ENCODE measurements at regions not wholly inside any gene's neighbourhood (a gene's known extent, or its start where the extent isn't known, plus 50 kb on each side); places are given as distances from the start of the nearest gene placed in this dataset.

DNA sequence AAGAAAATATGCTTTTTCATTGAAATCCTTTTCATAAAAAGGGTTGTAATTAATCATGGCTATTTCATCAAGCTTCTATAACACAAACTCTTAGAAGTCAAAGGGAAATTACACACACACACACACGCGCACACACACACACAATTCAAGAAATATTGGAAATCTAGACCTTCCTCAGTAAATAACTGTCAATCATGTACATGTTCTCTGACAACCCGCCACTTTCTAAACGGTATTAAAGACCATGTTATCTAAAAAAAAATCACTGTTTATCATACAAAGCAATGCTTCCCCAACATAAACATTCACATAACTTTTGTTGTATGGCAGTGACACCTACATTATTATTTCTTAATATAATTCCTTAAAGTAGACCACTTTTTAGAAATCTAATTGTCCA is 132.2 kb downstream of the EFNB2 start:
- ATAC-seq (no peak), DNase-seq (no peak)
- Mint-ChIP-seq H3K27ac (no peak overlapping the region), H3K9me3 (ENCODE audit: insufficient read depth) (no peaks in the 10 kb centered on the region), H3K4me1 (ENCODE audit: low read depth) (peaks cover 3% of the 10 kb centered on the region), H3K27me3 (ENCODE audit: low read depth) (peaks cover 3% of the 10 kb centered on the region), H3K4me3 (no peak overlapping the region), H3K36me3 (ENCODE audit: low read depth) (no peaks in the 10 kb centered on the region)
- CTCF ChIA-PET = no interaction called here
- POLR2A ChIA-PET = no interaction called here

DNA sequence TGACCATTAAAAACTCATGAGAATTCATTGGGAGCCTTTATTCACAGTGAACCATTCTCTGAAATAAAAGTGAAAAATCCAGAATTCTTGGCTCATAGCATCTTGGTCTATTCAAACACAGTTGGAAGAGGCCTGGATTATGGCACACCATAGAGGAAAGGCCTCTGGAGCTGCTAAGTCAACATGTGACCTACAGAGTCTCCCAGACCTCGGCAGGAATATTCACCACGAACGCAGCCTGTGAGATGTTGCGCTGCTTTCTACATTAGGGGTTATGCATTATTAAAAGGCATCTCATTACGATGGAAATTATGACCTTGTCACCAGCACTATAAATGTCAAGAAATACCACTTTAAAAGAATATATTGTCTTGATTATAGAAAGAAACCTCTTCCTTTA is 132.6 kb downstream of the EFNB2 start:
- Mint-ChIP-seq H3K4me3 (no peak overlapping the region), H3K36me3 (ENCODE audit: low read depth) (no peaks in the 10 kb centered on the region), H3K4me1 (ENCODE audit: low read depth) (peaks cover 3% of the 10 kb centered on the region), H3K27me3 (ENCODE audit: low read depth) (peaks cover 3% of the 10 kb centered on the region), H3K27ac (no peak overlapping the region), H3K9me3 (ENCODE audit: insufficient read depth) (no peaks in the 10 kb centered on the region)
- DNase-seq (no peak), ATAC-seq (no peak)
- CTCF ChIA-PET = no interaction called here
- POLR2A ChIA-PET = no interaction called here

- Mint-ChIP-seq H3K36me3 (ENCODE audit: low read depth) (no peaks in the 10 kb centered on the region), H3K9me3 (ENCODE audit: insufficient read depth) (no peaks in the 10 kb centered on the region), H3K4me1 (ENCODE audit: low read depth) (no peaks in the 10 kb centered on the region), H3K27me3 (ENCODE audit: low read depth) (peaks cover 3% of the 10 kb centered on the region), H3K27ac (no peak overlapping the region), H3K4me3 (no peak overlapping the region)
- no peak for DNase-seq
- no peak for ATAC-seq
- CTCF ChIA-PET = no interaction called here
- POLR2A ChIA-PET = no interaction called here
Observed at GRCh38 chr13:106401081-106401480, 134.4 kb downstream of the EFNB2 start.

DNA sequence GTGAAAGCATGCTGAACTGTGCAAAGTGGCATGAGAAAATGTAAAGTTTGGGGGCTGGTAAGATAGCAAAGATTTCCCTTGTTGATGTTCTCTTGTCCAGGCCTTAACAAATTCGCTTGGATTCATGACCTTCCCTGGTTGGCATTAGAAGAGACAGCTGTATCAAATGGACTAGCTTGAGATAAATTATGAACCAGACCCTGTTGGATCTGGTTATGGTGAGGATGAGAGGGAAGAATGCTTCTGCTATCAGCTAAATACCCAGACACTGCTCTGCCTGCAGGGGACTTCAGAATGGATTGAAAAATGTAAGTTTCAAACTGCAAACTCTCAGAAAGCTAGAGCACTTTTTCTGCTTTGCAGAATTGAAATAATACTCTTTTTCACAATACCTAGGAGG is 135.2 kb downstream of the EFNB2 start:
- H3K36me3 Mint-ChIP-seq (ENCODE audit: low read depth) = no peaks in the 10 kb centered on the region
- H3K27me3 Mint-ChIP-seq (ENCODE audit: low read depth) = peaks cover 3% of the 10 kb centered on the region
- no peak overlapping the region for H3K4me3 Mint-ChIP-seq
- ChIA-PET POLR2A (no interaction called here), CTCF (no interaction called here)
- no peaks in the 10 kb centered on the region for H3K9me3 Mint-ChIP-seq (ENCODE audit: insufficient read depth)
- DNase-seq (no peak), ATAC-seq (no peak)
- H3K4me1 Mint-ChIP-seq (ENCODE audit: low read depth) = no peaks in the 10 kb centered on the region
- H3K27ac Mint-ChIP-seq = no peak overlapping the region

- ChIA-PET CTCF (no interaction called here), POLR2A (no interaction called here)
- H3K27me3 Mint-ChIP-seq (ENCODE audit: low read depth) = peaks cover 3% of the 10 kb centered on the region
- H3K36me3 Mint-ChIP-seq (ENCODE audit: low read depth) = no peaks in the 10 kb centered on the region
- no peak overlapping the region for H3K4me3 Mint-ChIP-seq
- H3K9me3 Mint-ChIP-seq (ENCODE audit: insufficient read depth) = no peaks in the 10 kb centered on the region
- DNase-seq (no peak), ATAC-seq (no peak)
- no peaks in the 10 kb centered on the region for H3K4me1 Mint-ChIP-seq (ENCODE audit: low read depth)
- H3K27ac Mint-ChIP-seq = no peak overlapping the region
Observed at GRCh38 chr13:106398289-106398688, 137.2 kb downstream of the EFNB2 start.

DNA sequence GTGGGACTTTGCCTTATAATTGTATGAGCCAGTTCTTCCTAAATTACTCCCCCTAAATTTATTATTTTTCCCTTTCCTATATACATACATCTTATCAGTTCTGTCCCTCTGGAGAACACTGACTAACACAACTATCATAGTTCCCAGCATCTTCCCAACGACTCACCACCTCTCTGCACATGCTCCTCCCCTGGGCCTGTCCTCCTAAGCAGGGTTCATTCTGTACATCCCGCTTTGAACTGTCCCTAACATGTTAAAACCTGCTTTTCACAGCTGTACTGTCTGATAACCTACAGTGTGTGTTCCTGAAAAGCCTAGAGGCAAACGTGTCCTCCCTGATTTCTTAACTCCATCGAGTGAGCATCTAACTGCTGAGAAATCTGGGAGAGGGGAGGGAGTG is 141.7 kb downstream of the EFNB2 start:
- DNase-seq (no peak), ATAC-seq (no peak)
- H3K36me3 Mint-ChIP-seq (ENCODE audit: low read depth) = no peaks in the 10 kb centered on the region
- ChIA-PET POLR2A (no interaction called here), CTCF (no interaction called here)
- H3K4me3 Mint-ChIP-seq = no peak overlapping the region
- H3K27ac Mint-ChIP-seq = no peak overlapping the region
- no peaks in the 10 kb centered on the region for H3K4me1 Mint-ChIP-seq (ENCODE audit: low read depth)
- no peaks in the 10 kb centered on the region for H3K9me3 Mint-ChIP-seq (ENCODE audit: insufficient read depth)
- no peaks in the 10 kb centered on the region for H3K27me3 Mint-ChIP-seq (ENCODE audit: low read depth)

DNA sequence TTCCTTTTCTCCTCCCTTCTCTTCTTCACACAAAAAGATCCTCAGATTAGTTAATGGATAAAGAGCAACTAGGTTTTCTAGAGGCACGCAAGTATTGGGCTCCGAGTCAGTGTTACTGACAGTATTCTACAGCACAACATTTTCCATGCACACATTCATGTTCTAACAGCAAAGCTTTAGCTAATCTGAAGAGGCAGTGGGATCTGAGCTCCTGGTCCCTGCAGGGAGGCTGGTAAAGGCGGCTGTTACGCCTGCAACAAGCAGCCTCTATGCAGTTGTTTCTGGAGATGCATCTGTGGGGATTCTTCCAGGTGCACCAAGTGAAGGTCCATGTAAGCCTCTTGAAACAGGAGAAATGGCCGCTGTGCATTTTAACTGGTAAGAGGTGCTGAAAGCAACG is 143.8 kb downstream of the EFNB2 start:
- Mint-ChIP-seq H3K27me3 (ENCODE audit: low read depth) (no peaks in the 10 kb centered on the region), H3K36me3 (ENCODE audit: low read depth) (no peaks in the 10 kb centered on the region), H3K4me3 (no peak overlapping the region), H3K27ac (no peak overlapping the region), H3K9me3 (ENCODE audit: insufficient read depth) (no peaks in the 10 kb centered on the region), H3K4me1 (ENCODE audit: low read depth) (no peaks in the 10 kb centered on the region)
- POLR2A ChIA-PET = no interaction called here
- CTCF ChIA-PET = no interaction called here
- no peak for ATAC-seq
- DNase-seq = no peak

GRCh38 chr13:106391271-106391670 is 144.2 kb downstream of the EFNB2 start:
- Mint-ChIP-seq H3K36me3 (ENCODE audit: low read depth) (no peaks in the 10 kb centered on the region), H3K4me1 (ENCODE audit: low read depth) (no peaks in the 10 kb centered on the region), H3K4me3 (no peak overlapping the region), H3K27ac (no peak overlapping the region), H3K27me3 (ENCODE audit: low read depth) (no peaks in the 10 kb centered on the region), H3K9me3 (ENCODE audit: insufficient read depth) (no peaks in the 10 kb centered on the region)
- no peak for DNase-seq
- ChIA-PET POLR2A (no interaction called here), CTCF (no interaction called here)
- no peak for ATAC-seq

DNA sequence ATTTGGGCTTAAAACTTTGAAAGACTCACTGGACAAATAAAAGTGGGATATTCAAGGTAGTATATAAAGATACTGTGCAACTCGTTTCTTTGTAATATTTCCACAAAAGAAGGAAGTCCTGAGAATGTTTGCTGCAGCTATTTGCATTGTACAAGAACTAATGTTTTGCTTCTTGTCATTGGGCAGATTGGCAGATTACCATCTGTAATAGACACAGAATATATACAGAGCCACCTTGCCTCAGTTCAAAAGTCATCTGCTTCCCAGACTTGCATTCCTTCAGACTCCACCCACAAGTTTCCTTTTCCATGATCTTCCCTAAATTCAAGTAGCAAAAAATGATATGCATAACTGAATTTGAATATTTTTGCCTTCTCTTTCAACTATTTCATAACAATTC is 145.1 kb downstream of the EFNB2 start:
- Mint-ChIP-seq H3K36me3 (ENCODE audit: low read depth) (no peaks in the 10 kb centered on the region), H3K4me3 (no peak overlapping the region), H3K4me1 (ENCODE audit: low read depth) (no peaks in the 10 kb centered on the region), H3K27me3 (ENCODE audit: low read depth) (no peaks in the 10 kb centered on the region), H3K27ac (no peak overlapping the region), H3K9me3 (ENCODE audit: insufficient read depth) (no peaks in the 10 kb centered on the region)
- ATAC-seq = no peak
- CTCF ChIA-PET = no interaction called here
- DNase-seq = no peak
- POLR2A ChIA-PET = no interaction called here

DNA sequence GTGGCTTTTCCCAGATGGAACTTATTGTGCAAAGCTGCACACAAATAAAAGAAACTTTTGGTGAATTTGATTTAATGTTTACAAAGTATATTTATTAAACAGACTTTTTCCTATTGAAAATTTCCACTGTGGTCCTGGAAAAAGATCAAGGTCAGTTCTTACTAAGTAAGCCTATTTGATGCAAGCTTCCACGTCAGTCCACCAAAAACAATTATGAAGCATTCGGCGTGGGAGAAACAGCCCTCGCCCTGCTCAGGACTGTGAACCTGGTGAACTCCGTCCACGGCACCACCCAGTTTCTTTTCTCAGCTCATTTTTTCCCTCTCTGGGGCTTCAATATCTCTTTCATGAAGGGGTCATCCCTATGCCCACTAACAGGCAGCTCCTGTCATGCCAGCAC is 149.8 kb downstream of the EFNB2 start:
- H3K4me1 Mint-ChIP-seq (ENCODE audit: low read depth) = no peaks in the 10 kb centered on the region
- H3K4me3 Mint-ChIP-seq = no peak overlapping the region
- ATAC-seq (no peak), DNase-seq (no peak)
- CTCF ChIA-PET = no interaction called here
- no peaks in the 10 kb centered on the region for H3K9me3 Mint-ChIP-seq (ENCODE audit: insufficient read depth)
- H3K27me3 Mint-ChIP-seq (ENCODE audit: low read depth) = no peaks in the 10 kb centered on the region
- POLR2A ChIA-PET = no interaction called here
- H3K36me3 Mint-ChIP-seq (ENCODE audit: low read depth) = no peaks in the 10 kb centered on the region
- no peak overlapping the region for H3K27ac Mint-ChIP-seq

DNA sequence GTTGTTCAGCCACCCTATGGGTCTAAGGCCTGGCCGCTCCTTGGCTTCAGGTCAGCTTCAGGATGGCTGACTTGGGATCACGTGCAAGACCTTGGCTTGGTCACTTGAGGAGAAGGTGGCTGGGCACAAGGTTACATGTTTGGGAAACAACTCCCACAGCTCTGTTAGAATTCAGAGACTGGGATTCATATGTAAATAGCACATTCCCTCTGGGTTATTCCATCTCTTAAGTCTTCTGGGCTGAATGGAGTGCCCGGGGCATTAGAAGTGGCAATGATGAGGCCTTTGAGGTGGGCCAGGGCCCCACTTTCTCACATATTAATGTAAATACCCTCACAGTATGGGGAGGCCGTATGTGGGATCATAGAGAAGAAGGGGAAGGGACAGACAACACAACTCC is 150.9 kb downstream of the EFNB2 start:
- no peaks in the 10 kb centered on the region for H3K36me3 Mint-ChIP-seq (ENCODE audit: low read depth)
- H3K27ac Mint-ChIP-seq = no peak overlapping the region
- ATAC-seq = no peak
- no peaks in the 10 kb centered on the region for H3K27me3 Mint-ChIP-seq (ENCODE audit: low read depth)
- H3K4me3 Mint-ChIP-seq = no peak overlapping the region
- H3K4me1 Mint-ChIP-seq (ENCODE audit: low read depth) = no peaks in the 10 kb centered on the region
- no peaks in the 10 kb centered on the region for H3K9me3 Mint-ChIP-seq (ENCODE audit: insufficient read depth)
- DNase-seq = no peak
- POLR2A ChIA-PET = no interaction called here
- CTCF ChIA-PET = no interaction called here

GRCh38 chr13:106383791-106384190 is 151.7 kb downstream of the EFNB2 start:
- ATAC-seq = no peak
- H3K4me1 Mint-ChIP-seq (ENCODE audit: low read depth) = no peaks in the 10 kb centered on the region
- no peak for DNase-seq
- no peaks in the 10 kb centered on the region for H3K9me3 Mint-ChIP-seq (ENCODE audit: insufficient read depth)
- no peak overlapping the region for H3K27ac Mint-ChIP-seq
- ChIA-PET CTCF (no interaction called here), POLR2A (no interaction called here)
- no peaks in the 10 kb centered on the region for H3K36me3 Mint-ChIP-seq (ENCODE audit: low read depth)
- H3K4me3 Mint-ChIP-seq = no peak overlapping the region
- H3K27me3 Mint-ChIP-seq (ENCODE audit: low read depth) = no peaks in the 10 kb centered on the region

- H3K27ac Mint-ChIP-seq = no peak overlapping the region
- ChIA-PET POLR2A (no interaction called here), CTCF (no interaction called here)
- ATAC-seq = no peak
- H3K36me3 Mint-ChIP-seq (ENCODE audit: low read depth) = no peaks in the 10 kb centered on the region
- no peaks in the 10 kb centered on the region for H3K27me3 Mint-ChIP-seq (ENCODE audit: low read depth)
- H3K4me1 Mint-ChIP-seq (ENCODE audit: low read depth) = no peaks in the 10 kb centered on the region
- no peaks in the 10 kb centered on the region for H3K9me3 Mint-ChIP-seq (ENCODE audit: insufficient read depth)
- H3K4me3 Mint-ChIP-seq = no peak overlapping the region
- no peak for DNase-seq
Observed at GRCh38 chr13:106382534-106382933, 152.9 kb downstream of the EFNB2 start.

- ATAC-seq (no peak), DNase-seq (no peak)
- Mint-ChIP-seq H3K4me1 (ENCODE audit: low read depth) (no peaks in the 10 kb centered on the region), H3K36me3 (ENCODE audit: low read depth) (no peaks in the 10 kb centered on the region), H3K4me3 (no peak overlapping the region), H3K27ac (no peak overlapping the region), H3K27me3 (ENCODE audit: low read depth) (no peaks in the 10 kb centered on the region), H3K9me3 (ENCODE audit: insufficient read depth) (no peaks in the 10 kb centered on the region)
- POLR2A ChIA-PET = no interaction called here
- CTCF ChIA-PET = no interaction called here
Observed at GRCh38 chr13:106381091-106381490, 154.4 kb downstream of the EFNB2 start.
